OCI-LY3 (cell line): ENCODE measurements at regions not wholly inside any gene's neighbourhood (a gene's known extent, or its start where the extent isn't known, plus 50 kb on each side); places are given as distances from the start of the nearest gene placed in this dataset.
"Not testable (repeated sequence)": the region's sequence is repeated elsewhere in the genome, so short reads cannot be mapped to it uniquely, and the experiment has no call there.

Experiments used
- H2AFZ ChIP-seq: fragments of 200-600, 300-600 bp; shearing (Covaris generic); 2 replicates; pipeline ENCODE4 v1.6.0; 2014; ENCODE audit warnings: antibody characterized with exemption, low read depth, low read length
- H3K27ac ChIP-seq: fragments of 200-600, 300-600 bp; sonication (generic); 2 replicates; pipeline ENCODE4 v1.5.1; 2014; ENCODE audit warnings: mild to moderate bottlenecking, low read length, moderate library complexity, mixed read lengths
- H3K27me3 ChIP-seq: fragments of 200-600, 300-600 bp; sonication (generic); 2 replicates; pipeline ENCODE4 v1.6.1; 2014; ENCODE audit warnings: low read depth, low read length, mixed read lengths
- H3K36me3 ChIP-seq: fragments of 200-600, 300-600 bp; sonication (generic); replicated peaks from 2 replicates; pipeline ENCODE3; 2014; ENCODE audit warnings: low read depth, low read length, mixed read lengths
- H3K4me1 ChIP-seq: fragments of 300-600, 200-600 bp; sonication (generic); 2 replicates; pipeline ENCODE4 v1.6.1; 2014; ENCODE audit warnings: low read length, mixed read lengths
- H3K4me2 ChIP-seq: fragments of 200-600, 300-600 bp; sonication (generic); 2 replicates; pipeline ENCODE4 v1.6.1; 2014; ENCODE audit warnings: low read length, mixed read lengths
- H3K4me3 ChIP-seq: fragments of 300-600, 200-600 bp; sonication (generic); 2 replicates; pipeline ENCODE4 v1.5.1; 2014; ENCODE audit warnings: antibody characterized with exemption, mild to moderate bottlenecking, low read length, moderate library complexity
- H3K79me2 ChIP-seq: fragments of 300-600, 200-600 bp; shearing (Covaris generic); 2 replicates; pipeline ENCODE4 v1.6.1; 2014; ENCODE audit warnings: mild to moderate bottlenecking, low read length, mixed read lengths
- H3K9ac ChIP-seq: fragments of 300-600, 200-600 bp; shearing (Covaris generic); 2 replicates; pipeline ENCODE4 v1.6.0; 2014; ENCODE audit warnings: mild to moderate bottlenecking, low read length, moderate library complexity
- H3K9me3 ChIP-seq: fragments of 200-600, 300-600 bp; shearing (Covaris generic); 2 replicates; pipeline ENCODE4 v1.6.1; 2014; ENCODE audit warnings: low read length, mixed read lengths; ENCODE audit not compliant: insufficient read depth
- H4K20me1 ChIP-seq: fragments of 200-600, 300-600 bp; sonication (generic); 2 replicates; pipeline ENCODE4 v1.6.1; 2016; ENCODE audit warnings: low read length, mixed read lengths; ENCODE audit not compliant: insufficient read depth
- CTCF ChIP-seq: fragments of 200-600, 300-600 bp; sonication (generic); IDR thresholded peaks from 2 replicates; pipeline ENCODE4 v1.5.1; 2014; ENCODE audit warnings: antibody characterized with exemption, low read length, low read depth
- EZH2phosphoT487 ChIP-seq: fragments of 200-600 bp; shearing (Covaris generic); IDR thresholded peaks from 2 replicates; pipeline ENCODE4 v1.6.1; 2018; ENCODE audit warnings: antibody characterized with exemption, mixed run types, low read depth

GRCh38 chr14:26655128-26655527 lies 57.3 kb upstream of the NOVA1 start:
- Histone ChIP-seq H3K27me3 (no peaks in the 10 kb centered on the region), H4K20me1 (no peaks in the 10 kb centered on the region), H3K9ac (no peak overlapping the region), H3K4me1 (no peaks in the 10 kb centered on the region), H3K4me2 (no peak overlapping the region), H3K9me3 (no peaks in the 10 kb centered on the region), H3K4me3 (no peak overlapping the region), H3K79me2 (no peaks in the 10 kb centered on the region), H2AFZ (no peak overlapping the region), H3K36me3 (no peaks in the 10 kb centered on the region), H3K27ac (no peak overlapping the region)
- TF ChIP-seq EZH2phosphoT487 (no peak), CTCF (no peak)

- Histone ChIP-seq H3K27me3 (no peaks in the 10 kb centered on the region), H3K4me2 (no peak overlapping the region), H2AFZ (no peak overlapping the region), H3K4me1 (no peaks in the 10 kb centered on the region), H3K9me3 (no peaks in the 10 kb centered on the region), H3K36me3 (no peaks in the 10 kb centered on the region), H3K9ac (no peak overlapping the region), H3K27ac (no peak overlapping the region), H4K20me1 (no peaks in the 10 kb centered on the region), H3K79me2 (no peaks in the 10 kb centered on the region), H3K4me3 (no peak overlapping the region)
- no peak for TF ChIP-seq CTCF
- TF ChIP-seq EZH2phosphoT487 = no peak
These were observed 65.7 kb upstream of the NOVA1 start for GRCh38 chr14:26663506-26663905.

GRCh38 chr14:26678732-26679420 lies 81.0 kb upstream of the NOVA1 start:
- not testable (repeated sequence) for H2AFZ ChIP-seq

GRCh38 chr14:26685401-26685800 lies 87.6 kb upstream of the NOVA1 start:
- Histone ChIP-seq H3K9me3 (0 out of 2 replicates have a peak, but pooled peaks cover 3% of the 10 kb centered on the region), H3K79me2 (no peaks in the 10 kb centered on the region), H3K4me3 (no peak overlapping the region), H3K27me3 (no peaks in the 10 kb centered on the region), H3K36me3 (no peaks in the 10 kb centered on the region), H3K9ac (no peak overlapping the region), H3K27ac (no peak overlapping the region), H3K4me2 (no peak overlapping the region), H4K20me1 (no peaks in the 10 kb centered on the region), H3K4me1 (no peaks in the 10 kb centered on the region), H2AFZ (no peak overlapping the region)
- TF ChIP-seq EZH2phosphoT487 = no peak
- TF ChIP-seq CTCF = no peak

More at GRCh38 chr14:26678732-26679420, 81.0 kb upstream of the NOVA1 start:
- not testable (repeated sequence) for H3K9ac ChIP-seq, H3K36me3 ChIP-seq, H3K79me2 ChIP-seq, H3K4me3 ChIP-seq, H3K9me3 ChIP-seq, H3K4me1 ChIP-seq, H3K27me3 ChIP-seq, H4K20me1 ChIP-seq, H3K27ac ChIP-seq, H3K4me2 ChIP-seq
